IMR-90 (cell line): ENCODE measurements at regions not wholly inside any gene's neighbourhood (a gene's known extent, or its start where the extent isn't known, plus 50 kb on each side); places are given as distances from the start of the nearest gene placed in this dataset.

Experiments
- ATAC-seq: fragments of 200-7000 bp; cut with Tn5 transposase; 2 replicates; pipeline ENCODE4 v1.9.1; 2020; ENCODE audit warnings: low read depth, mild to moderate bottlenecking, moderate library complexity
- BruUV-seq: library from RNA; stranded (reverse); fragments of 400-500 nt; replicated peaks from 2 replicates; lab custom pipeline; 2021; lab: Mats Ljungman, UMichigan
- CTCF ChIA-PET: fragments of 300-600 bp; formaldehyde crosslinking; extraction: SDS; loops from one replicate; lab custom pipeline; 2021; ENCODE audit warnings: antibody characterized with exemption; lab: Yijun Ruan, JAX
- POLR2A ChIA-PET: fragments of 300-600 bp; sonication (Branson Sonifier 250); formaldehyde crosslinking; loops from one replicate; lab custom pipeline; 2022; ENCODE audit warnings: antibody characterized with exemption; ENCODE audit not compliant: unreplicated experiment; lab: Charles Lee
- DNase-seq: peaks from one replicate; pipeline ENCODE4 v3.0.0; 2013
- H2AFZ ChIP-seq: replicated peaks from 2 replicates; pipeline ENCODE3; 2013; ENCODE audit warnings: low read length, mild to moderate bottlenecking; ENCODE audit not compliant: poor library complexity
- H2AK5ac ChIP-seq: 2 replicates; pipeline ENCODE4 v1.6.1; 2013; ENCODE audit warnings: low read depth, low read length, inconsistent platforms
- H2AK9ac ChIP-seq: replicated peaks from 2 replicates; pipeline ENCODE3; 2013; ENCODE audit warnings: mild to moderate bottlenecking, low read depth, low read length, moderate library complexity; ENCODE audit not compliant: poor library complexity
- H2BK120ac ChIP-seq: 2 replicates; pipeline ENCODE4 v1.6.1; 2013; ENCODE audit warnings: low read depth, low read length, inconsistent platforms
- H2BK15ac ChIP-seq: 3 replicates; pipeline ENCODE4 v1.6.1; 2013; ENCODE audit warnings: low read depth, low read length, inconsistent platforms
- H2BK20ac ChIP-seq: 2 replicates; pipeline ENCODE4 v1.6.1; 2013; ENCODE audit warnings: low read depth, mild to moderate bottlenecking, inconsistent platforms, low read length, moderate library complexity
- H2BK5ac ChIP-seq: 2 replicates; pipeline ENCODE4 v1.6.1; 2013; ENCODE audit warnings: mild to moderate bottlenecking, low read depth, low read length, inconsistent platforms; ENCODE audit not compliant: poor library complexity, severe bottlenecking
- H3K14ac ChIP-seq: replicated peaks from 2 replicates; pipeline ENCODE4 v1.6.1; 2013; ENCODE audit warnings: low read depth, low read length, inconsistent platforms
- H3K18ac ChIP-seq: 2 replicates; pipeline ENCODE4 v1.6.1; 2013; ENCODE audit warnings: low read depth, low read length, control low read depth
- H3K23ac ChIP-seq: 2 replicates; pipeline ENCODE4 v1.6.1; 2013; ENCODE audit warnings: low read depth, low read length, inconsistent platforms
- H3K27ac ChIP-seq: 2 replicates; pipeline ENCODE4 v1.5.1; 2013; ENCODE audit warnings: mild to moderate bottlenecking, control low read depth, low read length; ENCODE audit not compliant: insufficient read depth
- H3K27me3 ChIP-seq: 2 replicates; pipeline ENCODE4 v1.6.1; 2013; ENCODE audit warnings: low read length; ENCODE audit not compliant: control insufficient read depth, insufficient read depth
- H3K36me3 ChIP-seq: 2 replicates; pipeline ENCODE4 v1.6.1; 2013; ENCODE audit warnings: low read length, mixed read lengths; ENCODE audit not compliant: control insufficient read depth, insufficient read depth
- H3K4ac ChIP-seq: 2 replicates; pipeline ENCODE4 v1.6.1; 2013; ENCODE audit warnings: low read depth, low read length, inconsistent platforms
- H3K4me1 ChIP-seq: 2 replicates; pipeline ENCODE4 v1.6.1; 2013; ENCODE audit warnings: low read length, mixed read lengths; ENCODE audit not compliant: control insufficient read depth, insufficient read depth
- H3K4me2 ChIP-seq: 2 replicates; pipeline ENCODE4 v1.6.1; 2013; ENCODE audit warnings: low read depth, mild to moderate bottlenecking, control low read depth, low read length, moderate library complexity
- H3K4me3 ChIP-seq: 2 replicates; pipeline ENCODE4 v1.5.1; 2013; ENCODE audit warnings: low read depth, mild to moderate bottlenecking, control low read depth, low read length, moderate library complexity; ENCODE audit not compliant: insufficient read depth
- H3K56ac ChIP-seq: 2 replicates; pipeline ENCODE4 v1.6.1; 2013; ENCODE audit warnings: low read length, inconsistent platforms; ENCODE audit not compliant: insufficient read depth; ENCODE audit errors: extremely low read depth
- H3K79me1 ChIP-seq, 2 experiments: 2 replicates each; pipeline ENCODE4 v1.6.1; 2013; ENCODE audit warnings: low read length in 2 of 2, inconsistent platforms in 1 of 2, low read depth in 1 of 2
- H3K9ac ChIP-seq: 2 replicates; pipeline ENCODE4 v1.6.1; 2013; ENCODE audit warnings: low read depth, low read length, control low read depth
- H3K9me1 ChIP-seq: 2 replicates; pipeline ENCODE4 v1.6.1; 2013; ENCODE audit warnings: low read length, inconsistent platforms; ENCODE audit not compliant: insufficient read depth
- H3K9me3 ChIP-seq: 2 replicates; pipeline ENCODE4 v1.6.1; 2013; ENCODE audit warnings: low read length; ENCODE audit not compliant: control insufficient read depth, insufficient read depth
- H4K20me1 ChIP-seq: 2 replicates; pipeline ENCODE4 v1.6.1; 2013; ENCODE audit warnings: low read length, inconsistent platforms; ENCODE audit not compliant: insufficient read depth
- H4K5ac ChIP-seq: 2 replicates; pipeline ENCODE4 v1.6.1; 2013; ENCODE audit warnings: mild to moderate bottlenecking, low read depth, low read length, control low read depth
- H4K8ac ChIP-seq, 2 experiments: 2 replicates each; pipeline ENCODE4 v1.6.1; 2013; ENCODE audit warnings: low read depth in 2 of 2, low read length in 2 of 2, control low read depth in 1 of 2, inconsistent platforms in 1 of 2
- H4K91ac ChIP-seq: 2 replicates; pipeline ENCODE4 v1.6.1; 2013; ENCODE audit warnings: low read depth, low read length, inconsistent platforms; ENCODE audit not compliant: insufficient read depth
- BHLHE40 ChIP-seq: fragments of 150-350 bp; IDR thresholded peaks from 2 replicates; pipeline ENCODE4 v1.6.1; 2016; ENCODE audit warnings: mild to moderate bottlenecking, low read depth, low read length
- CEBPB ChIP-seq: IDR thresholded peaks from 2 replicates; pipeline ENCODE4 v1.6.1; 2012; ENCODE audit warnings: low read depth, low read length, improper control_type of control experiment
- FOS ChIP-seq: fragments of 150-350 bp; IDR thresholded peaks from 2 replicates; pipeline ENCODE4 v1.6.1; 2016; ENCODE audit warnings: low read depth, low read length
- MAFK ChIP-seq: IDR thresholded peaks from 2 replicates; pipeline ENCODE4 v1.6.1; 2012; ENCODE audit warnings: low read depth, low read length, improper control_type of control experiment
- MAZ ChIP-seq: IDR thresholded peaks from 2 replicates; pipeline ENCODE4 v1.6.1; 2012; ENCODE audit warnings: low read depth, mild to moderate bottlenecking, low read length, improper control_type of control experiment, moderate library complexity, borderline replicate concordance
- MXI1 ChIP-seq: IDR thresholded peaks from 2 replicates; pipeline ENCODE4 v1.6.1; 2012; ENCODE audit warnings: low read depth, mild to moderate bottlenecking, low read length, moderate library complexity, borderline replicate concordance
- NFE2L2 ChIP-seq: fragments of 150-350 bp; IDR thresholded peaks from 2 replicates; pipeline ENCODE4 v1.6.1; 2016; ENCODE audit warnings: low read depth, mild to moderate bottlenecking, low read length
- POLR2A ChIP-seq: IDR thresholded peaks from 2 replicates; pipeline ENCODE4 v1.6.1; 2012; ENCODE audit warnings: mild to moderate bottlenecking, low read depth, low read length
- RAD21 ChIP-seq: IDR thresholded peaks from 2 replicates; pipeline ENCODE4 v1.6.1; 2012; ENCODE audit warnings: low read length, improper control_type of control experiment
- RCOR1 ChIP-seq: IDR thresholded peaks from 2 replicates; pipeline ENCODE4 v1.6.1; 2012; ENCODE audit warnings: mild to moderate bottlenecking, low read length, improper control_type of control experiment; ENCODE audit not compliant: insufficient replicate concordance
- RFX5 ChIP-seq: IDR thresholded peaks from 2 replicates; pipeline ENCODE4 v1.8.0; 2012; ENCODE audit warnings: low read depth, mild to moderate bottlenecking, low read length, moderate library complexity
- SMC3 ChIP-seq: fragments of 150-350 bp; IDR thresholded peaks from 2 replicates; pipeline ENCODE4 v1.6.1; 2016; ENCODE audit warnings: low read depth, mild to moderate bottlenecking, antibody characterized with exemption, low read length, moderate library complexity
- USF2 ChIP-seq: fragments of 150-350 bp; IDR thresholded peaks from 2 replicates; pipeline ENCODE4 v1.6.1; 2017; ENCODE audit warnings: mild to moderate bottlenecking, antibody characterized with exemption, low read length, low read depth
- WGBS, 2 experiments: methylation state at CpG; one replicate each; pipeline versions ENCODE4 v1.1.5 to v1.1.7; 2013; ENCODE audit warnings: missing lambda C conversion rate in 2 of 2; ENCODE audit not compliant: insufficient read length in 1 of 2; ENCODE audit errors: extremely low coverage in 2 of 2; 5-methylcytosine and 5-hydroxymethylcytosine counted together
- dilution Hi-C: fragments of 300-500 bp; cut with HindIII; formaldehyde crosslinking; loops from one replicate; pipeline ENCODE4 v1.14.3; 2018; ENCODE audit warnings: low sequenced_read_pairs; ENCODE audit not compliant: unreplicated experiment
- in situ Hi-C: fragments of 300-500 bp; cut with MboI; formaldehyde crosslinking; loops from 3 replicates; pipeline ENCODE4 v1.14.3; 2019; ENCODE audit warnings: low sequenced_read_pairs, inconsistent platforms, mixed read lengths
- intact Hi-C: fragments of 100-400 bp; cut with micrococcal nuclease; formaldehyde crosslinking; loops from 2 replicates; pipeline ENCODE4 v1.10.0; 2022
- TF ChIP-seq, protein P1 (sequence below): conservative IDR thresholded peaks from 2 replicates; pipeline ENCODE4 v1.5.1; 2012; ENCODE audit warnings: mild to moderate bottlenecking, low read depth, low read length, improper control_type of control experiment
- TF ChIP-seq, protein P2 (sequence below): fragments of 150-350 bp; IDR thresholded peaks from 2 replicates; pipeline ENCODE4 v1.6.1; 2016; ENCODE audit warnings: low read depth, mild to moderate bottlenecking, low read length, moderate library complexity, borderline replicate concordance

DNA sequence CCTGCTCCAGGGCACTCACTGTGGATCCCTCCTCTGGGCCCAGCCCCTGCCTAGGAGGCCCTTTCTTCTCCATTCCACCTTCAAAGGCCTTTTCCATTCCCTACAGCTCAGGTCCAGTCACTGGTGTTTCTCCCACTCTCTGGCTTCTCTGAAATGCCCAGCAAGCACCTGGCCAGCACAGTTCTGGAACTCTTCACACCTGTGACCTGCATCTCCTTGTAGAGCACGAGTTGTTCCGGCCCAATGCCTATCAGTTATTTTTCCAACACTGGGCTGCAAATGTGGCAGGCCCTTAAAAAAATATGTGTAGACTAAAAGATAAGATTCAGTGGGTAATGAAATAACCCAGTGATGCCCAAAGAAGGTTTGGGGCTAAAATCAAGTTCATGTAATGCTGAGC, 87.1 kb downstream of the PRLHR start:
- intact Hi-C loops (no loop called here), dilution Hi-C loops (no loop called here), in situ Hi-C loops (no loop called here)
- Histone ChIP-seq H2AK5ac (no peak overlapping the region), H4K20me1 (no peaks in the 10 kb centered on the region), H2BK5ac (no peak overlapping the region), H2BK120ac (no peak overlapping the region), H3K27me3 (no peaks in the 10 kb centered on the region), H2BK20ac (no peak overlapping the region), H3K36me3 (no peaks in the 10 kb centered on the region), H3K27ac (no peak overlapping the region), H3K4ac (no peak overlapping the region), H3K9me1 (no peaks in the 10 kb centered on the region), H3K4me1 (no peaks in the 10 kb centered on the region), H3K4me2 (no peak overlapping the region), H3K9me3 (no peaks in the 10 kb centered on the region), H3K14ac (no peak overlapping the region), H3K18ac (no peak overlapping the region), H4K8ac (no peak overlapping the region), H3K9ac (no peak overlapping the region), H3K56ac (no peak overlapping the region), H4K5ac (no peak overlapping the region), H4K91ac (no peak overlapping the region), H3K79me1 (no peaks in the 10 kb centered on the region), H2BK15ac (no peak overlapping the region), H3K4me3 (no peak overlapping the region), H2AK9ac (no peak overlapping the region), H3K23ac (no peak overlapping the region), H2AFZ (no peak overlapping the region)
- POLR2A ChIA-PET = no interaction called here
- TF ChIP-seq MAFK (no peak), MAZ (no peak), NFE2L2 (no peak), RFX5 (no peak), SMC3 (no peak), MXI1 (no peak), POLR2A (no peak), RCOR1 (no peak), RAD21 (no peak), CEBPB (no peak), FOS (no peak), BHLHE40 (no peak), USF2 (no peak)
- TF ChIP-seq, protein P1, sequence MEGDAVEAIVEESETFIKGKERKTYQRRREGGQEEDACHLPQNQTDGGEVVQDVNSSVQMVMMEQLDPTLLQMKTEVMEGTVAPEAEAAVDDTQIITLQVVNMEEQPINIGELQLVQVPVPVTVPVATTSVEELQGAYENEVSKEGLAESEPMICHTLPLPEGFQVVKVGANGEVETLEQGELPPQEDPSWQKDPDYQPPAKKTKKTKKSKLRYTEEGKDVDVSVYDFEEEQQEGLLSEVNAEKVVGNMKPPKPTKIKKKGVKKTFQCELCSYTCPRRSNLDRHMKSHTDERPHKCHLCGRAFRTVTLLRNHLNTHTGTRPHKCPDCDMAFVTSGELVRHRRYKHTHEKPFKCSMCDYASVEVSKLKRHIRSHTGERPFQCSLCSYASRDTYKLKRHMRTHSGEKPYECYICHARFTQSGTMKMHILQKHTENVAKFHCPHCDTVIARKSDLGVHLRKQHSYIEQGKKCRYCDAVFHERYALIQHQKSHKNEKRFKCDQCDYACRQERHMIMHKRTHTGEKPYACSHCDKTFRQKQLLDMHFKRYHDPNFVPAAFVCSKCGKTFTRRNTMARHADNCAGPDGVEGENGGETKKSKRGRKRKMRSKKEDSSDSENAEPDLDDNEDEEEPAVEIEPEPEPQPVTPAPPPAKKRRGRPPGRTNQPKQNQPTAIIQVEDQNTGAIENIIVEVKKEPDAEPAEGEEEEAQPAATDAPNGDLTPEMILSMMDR = no peak
- TF ChIP-seq, protein P2, sequence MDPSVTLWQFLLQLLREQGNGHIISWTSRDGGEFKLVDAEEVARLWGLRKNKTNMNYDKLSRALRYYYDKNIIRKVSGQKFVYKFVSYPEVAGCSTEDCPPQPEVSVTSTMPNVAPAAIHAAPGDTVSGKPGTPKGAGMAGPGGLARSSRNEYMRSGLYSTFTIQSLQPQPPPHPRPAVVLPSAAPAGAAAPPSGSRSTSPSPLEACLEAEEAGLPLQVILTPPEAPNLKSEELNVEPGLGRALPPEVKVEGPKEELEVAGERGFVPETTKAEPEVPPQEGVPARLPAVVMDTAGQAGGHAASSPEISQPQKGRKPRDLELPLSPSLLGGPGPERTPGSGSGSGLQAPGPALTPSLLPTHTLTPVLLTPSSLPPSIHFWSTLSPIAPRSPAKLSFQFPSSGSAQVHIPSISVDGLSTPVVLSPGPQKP = no peak
- no peak for ATAC-seq
- no TSS peak for BruUV-seq
- no CpG with 5 or more reads among the region's 2 CpGs for WGBS, 2 experiments
- CTCF ChIA-PET = interaction anchor here (0.6 kb wide), 1 partner anchor 82 kb away, joined by 3 read pairs; no protein-coding TSS in a partner anchor
- DNase-seq = no peak
